ENCODE measurements at regions not wholly inside any gene's neighbourhood (a gene's known extent, or its start where the extent isn't known, plus 50 kb on each side); places are given as distances from the start of the nearest gene placed in this dataset.

DNA sequence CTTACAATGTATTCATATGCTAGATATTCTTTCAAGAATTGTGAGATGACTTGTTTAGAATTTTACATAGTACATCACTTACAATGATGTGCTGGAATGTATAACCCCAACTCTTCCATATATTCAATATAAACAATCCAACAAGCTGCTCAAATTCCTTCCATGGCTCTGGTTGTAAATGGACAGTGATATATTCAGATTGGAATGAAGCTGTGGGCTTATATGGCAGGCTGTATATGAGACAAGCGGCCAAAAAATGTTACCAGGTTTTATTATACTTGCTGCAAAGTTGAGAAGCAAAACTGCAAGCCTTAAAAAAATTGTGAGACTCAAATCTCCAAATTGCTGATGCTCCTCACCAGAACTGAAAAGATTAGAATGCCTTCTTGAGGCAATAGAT is 83.6 kb upstream of the KLF12 start:
- no peak for DNase-seq (ENCODE audit: low spot score)

More for the DNA sequence above, 83.6 kb upstream of the KLF12 start:
- CTCF ChIA-PET (ENCODE audit: low intra/inter-chr PET ratio, low total read pairs): no interaction called here
- in situ Hi-C loops (cut with HindIII; ENCODE audit: extremely low pct_ligation_motif_present, low pct_unique_long_range_greater_than_20kb): no loop called here
- Histone ChIP-seq H3K4me2 (ENCODE audit: low read depth, low read length) (no peak overlapping the region), H3K27ac (ENCODE audit: extremely low read length, insufficient read depth, low read length) (no peak overlapping the region), H3K9ac (ENCODE audit: insufficient read depth, low read depth, low read length) (no peak overlapping the region), H3K27me3 (ENCODE audit: control insufficient read depth in 1 of 2, insufficient read depth in 2 of 2, low read length in 2 of 2) (no peaks in the 10 kb centered on the region), H3K79me2 (ENCODE audit: insufficient read depth, low read length) (no peaks in the 10 kb centered on the region), H3K36me3 (replicated peaks in 1 of 2; ENCODE audit: control insufficient read depth in 1 of 2, insufficient read depth in 2 of 2, low read length in 2 of 2) (no peaks in the 10 kb centered on the region), H3K9me3 (ENCODE audit: low read length) (no peaks in the 10 kb centered on the region), H3K4me3 (replicated peaks in 1 of 3; ENCODE audit: insufficient read depth in 1 of 3, low read depth in 2 of 3, low read length in 3 of 3) (no peak overlapping the region), H4K20me1 (ENCODE audit: insufficient read depth, low read length) (no peaks in the 10 kb centered on the region), H3K4me1 (ENCODE audit: insufficient read depth, low read length) (peaks cover 10% of the 10 kb centered on the region), H2AFZ (ENCODE audit: low read length) (no peak overlapping the region)
- POLR2A ChIA-PET: no interaction called here
- intact Hi-C loops (cut with micrococcal nuclease; ENCODE audit: unreplicated experiment): loop anchor here (10.0 kb wide), 1 partner anchor 463 kb away; no protein-coding TSS in a partner anchor
- no TSS peak for BruUV-seq (replicated peaks)
- FAIRE-seq: no peak
- TF ChIP-seq, protein P1, sequence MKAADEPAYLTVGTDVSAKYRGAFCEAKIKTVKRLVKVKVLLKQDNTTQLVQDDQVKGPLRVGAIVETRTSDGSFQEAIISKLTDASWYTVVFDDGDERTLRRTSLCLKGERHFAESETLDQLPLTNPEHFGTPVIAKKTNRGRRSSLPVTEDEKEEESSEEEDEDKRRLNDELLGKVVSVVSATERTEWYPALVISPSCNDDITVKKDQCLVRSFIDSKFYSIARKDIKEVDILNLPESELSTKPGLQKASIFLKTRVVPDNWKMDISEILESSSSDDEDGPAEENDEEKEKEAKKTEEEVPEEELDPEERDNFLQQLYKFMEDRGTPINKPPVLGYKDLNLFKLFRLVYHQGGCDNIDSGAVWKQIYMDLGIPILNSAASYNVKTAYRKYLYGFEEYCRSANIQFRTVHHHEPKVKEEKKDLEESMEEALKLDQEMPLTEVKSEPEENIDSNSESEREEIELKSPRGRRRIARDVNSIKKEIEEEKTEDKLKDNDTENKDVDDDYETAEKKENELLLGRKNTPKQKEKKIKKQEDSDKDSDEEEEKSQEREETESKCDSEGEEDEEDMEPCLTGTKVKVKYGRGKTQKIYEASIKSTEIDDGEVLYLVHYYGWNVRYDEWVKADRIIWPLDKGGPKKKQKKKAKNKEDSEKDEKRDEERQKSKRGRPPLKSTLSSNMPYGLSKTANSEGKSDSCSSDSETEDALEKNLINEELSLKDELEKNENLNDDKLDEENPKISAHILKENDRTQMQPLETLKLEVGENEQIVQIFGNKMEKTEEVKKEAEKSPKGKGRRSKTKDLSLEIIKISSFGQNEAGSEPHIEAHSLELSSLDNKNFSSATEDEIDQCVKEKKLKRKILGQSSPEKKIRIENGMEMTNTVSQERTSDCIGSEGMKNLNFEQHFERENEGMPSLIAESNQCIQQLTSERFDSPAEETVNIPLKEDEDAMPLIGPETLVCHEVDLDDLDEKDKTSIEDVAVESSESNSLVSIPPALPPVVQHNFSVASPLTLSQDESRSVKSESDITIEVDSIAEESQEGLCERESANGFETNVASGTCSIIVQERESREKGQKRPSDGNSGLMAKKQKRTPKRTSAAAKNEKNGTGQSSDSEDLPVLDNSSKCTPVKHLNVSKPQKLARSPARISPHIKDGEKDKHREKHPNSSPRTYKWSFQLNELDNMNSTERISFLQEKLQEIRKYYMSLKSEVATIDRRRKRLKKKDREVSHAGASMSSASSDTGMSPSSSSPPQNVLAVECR (CRISPR knock-in tag; IDR thresholded peaks at IDR 0.05; ENCODE audit: borderline replicate concordance): no peak
- TF ChIP-seq ZNF317 (CRISPR knock-in tag; IDR thresholded peaks at IDR 0.05) (no peak), FIP1L1 (IDR thresholded peaks at IDR 0.05; ENCODE audit: borderline replicate concordance, insufficient read depth, low read depth, low read length) (no peak), ZBTB3 (CRISPR knock-in tag; IDR thresholded peaks at IDR 0.05; ENCODE audit: borderline replicate concordance, low read depth) (no peak), PCBP1 (IDR thresholded peaks at IDR 0.05; ENCODE audit: borderline replicate concordance, low read depth, low read length) (no peak)
- TF ChIP-seq, protein P2, sequence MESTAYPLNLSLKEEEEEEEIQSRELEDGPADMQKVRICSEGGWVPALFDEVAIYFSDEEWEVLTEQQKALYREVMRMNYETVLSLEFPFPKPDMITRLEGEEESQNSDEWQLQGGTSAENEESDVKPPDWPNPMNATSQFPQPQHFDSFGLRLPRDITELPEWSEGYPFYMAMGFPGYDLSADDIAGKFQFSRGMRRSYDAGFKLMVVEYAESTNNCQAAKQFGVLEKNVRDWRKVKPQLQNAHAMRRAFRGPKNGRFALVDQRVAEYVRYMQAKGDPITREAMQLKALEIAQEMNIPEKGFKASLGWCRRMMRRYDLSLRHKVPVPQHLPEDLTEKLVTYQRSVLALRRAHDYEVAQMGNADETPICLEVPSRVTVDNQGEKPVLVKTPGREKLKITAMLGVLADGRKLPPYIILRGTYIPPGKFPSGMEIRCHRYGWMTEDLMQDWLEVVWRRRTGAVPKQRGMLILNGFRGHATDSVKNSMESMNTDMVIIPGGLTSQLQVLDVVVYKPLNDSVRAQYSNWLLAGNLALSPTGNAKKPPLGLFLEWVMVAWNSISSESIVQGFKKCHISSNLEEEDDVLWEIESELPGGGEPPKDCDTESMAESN (CRISPR knock-in tag; conservative IDR thresholded peaks at IDR 0.05): no peak
- TF ChIP-seq, protein P3, sequence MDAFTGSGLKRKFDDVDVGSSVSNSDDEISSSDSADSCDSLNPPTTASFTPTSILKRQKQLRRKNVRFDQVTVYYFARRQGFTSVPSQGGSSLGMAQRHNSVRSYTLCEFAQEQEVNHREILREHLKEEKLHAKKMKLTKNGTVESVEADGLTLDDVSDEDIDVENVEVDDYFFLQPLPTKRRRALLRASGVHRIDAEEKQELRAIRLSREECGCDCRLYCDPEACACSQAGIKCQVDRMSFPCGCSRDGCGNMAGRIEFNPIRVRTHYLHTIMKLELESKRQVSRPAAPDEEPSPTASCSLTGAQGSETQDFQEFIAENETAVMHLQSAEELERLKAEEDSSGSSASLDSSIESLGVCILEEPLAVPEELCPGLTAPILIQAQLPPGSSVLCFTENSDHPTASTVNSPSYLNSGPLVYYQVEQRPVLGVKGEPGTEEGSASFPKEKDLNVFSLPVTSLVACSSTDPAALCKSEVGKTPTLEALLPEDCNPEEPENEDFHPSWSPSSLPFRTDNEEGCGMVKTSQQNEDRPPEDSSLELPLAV (CRISPR knock-in tag; conservative IDR thresholded peaks at IDR 0.05; ENCODE audit: low read depth): no peak
- TF ChIP-seq, protein P4, sequence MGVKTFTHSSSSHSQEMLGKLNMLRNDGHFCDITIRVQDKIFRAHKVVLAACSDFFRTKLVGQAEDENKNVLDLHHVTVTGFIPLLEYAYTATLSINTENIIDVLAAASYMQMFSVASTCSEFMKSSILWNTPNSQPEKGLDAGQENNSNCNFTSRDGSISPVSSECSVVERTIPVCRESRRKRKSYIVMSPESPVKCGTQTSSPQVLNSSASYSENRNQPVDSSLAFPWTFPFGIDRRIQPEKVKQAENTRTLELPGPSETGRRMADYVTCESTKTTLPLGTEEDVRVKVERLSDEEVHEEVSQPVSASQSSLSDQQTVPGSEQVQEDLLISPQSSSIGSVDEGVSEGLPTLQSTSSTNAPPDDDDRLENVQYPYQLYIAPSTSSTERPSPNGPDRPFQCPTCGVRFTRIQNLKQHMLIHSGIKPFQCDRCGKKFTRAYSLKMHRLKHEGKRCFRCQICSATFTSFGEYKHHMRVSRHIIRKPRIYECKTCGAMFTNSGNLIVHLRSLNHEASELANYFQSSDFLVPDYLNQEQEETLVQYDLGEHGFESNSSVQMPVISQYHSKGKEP (CRISPR knock-in tag; IDR thresholded peaks at IDR 0.05): no peak
- WGBS (ENCODE audit: low lambda C conversion rate): 88% methylated on average over 1 of the region's 1 CpG
- no peak for ATAC-seq
